ENCODE measurements at regions not wholly inside any gene's neighbourhood (a gene's known extent, or its start where the extent isn't known, plus 50 kb on each side); places are given as distances from the start of the nearest gene placed in this dataset.

DNA sequence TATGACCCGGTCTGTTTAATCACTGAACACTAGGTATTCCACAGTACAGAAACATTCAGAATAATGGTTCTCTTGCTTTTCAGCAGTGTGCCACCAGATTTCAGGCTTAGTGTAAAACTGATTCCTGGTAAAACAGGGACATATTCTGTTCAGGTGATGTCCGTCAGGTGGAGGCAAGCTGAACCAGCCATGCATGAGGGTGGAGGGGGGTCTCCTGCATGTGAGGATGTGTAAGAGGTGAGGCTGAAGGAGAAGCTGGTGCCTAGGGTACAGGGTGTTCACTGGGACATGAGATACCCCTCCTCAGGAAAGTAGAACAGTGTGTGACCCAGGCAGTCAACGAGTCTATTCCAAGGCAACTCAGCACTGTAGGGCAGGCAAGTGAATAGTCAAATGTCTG lies 563.9 kb downstream of the BNC2 start:
- H3K9me3 ChIP-seq, result no peaks in the 10 kb centered on the region
- no peak overlapping the region for H3K4me3 ChIP-seq
- no peaks in the 10 kb centered on the region for H3K36me3 ChIP-seq
- 94 to 95% methylated on average over 3 of the region's 3 CpGs for WGBS, 2 donors
- no peak overlapping the region for H3K27ac ChIP-seq
- no peaks in the 10 kb centered on the region for H3K27me3 ChIP-seq
- H3K4me1 ChIP-seq, result peaks cover 0 to 19% (median 2%) of the 10 kb centered on the region in 4 donors
- no peak for DNase-seq (ENCODE audit: low spot score in 2 of 2)
- TF ChIP-seq EP300 (IDR thresholded peaks at IDR 0.05), result no peak

DNA sequence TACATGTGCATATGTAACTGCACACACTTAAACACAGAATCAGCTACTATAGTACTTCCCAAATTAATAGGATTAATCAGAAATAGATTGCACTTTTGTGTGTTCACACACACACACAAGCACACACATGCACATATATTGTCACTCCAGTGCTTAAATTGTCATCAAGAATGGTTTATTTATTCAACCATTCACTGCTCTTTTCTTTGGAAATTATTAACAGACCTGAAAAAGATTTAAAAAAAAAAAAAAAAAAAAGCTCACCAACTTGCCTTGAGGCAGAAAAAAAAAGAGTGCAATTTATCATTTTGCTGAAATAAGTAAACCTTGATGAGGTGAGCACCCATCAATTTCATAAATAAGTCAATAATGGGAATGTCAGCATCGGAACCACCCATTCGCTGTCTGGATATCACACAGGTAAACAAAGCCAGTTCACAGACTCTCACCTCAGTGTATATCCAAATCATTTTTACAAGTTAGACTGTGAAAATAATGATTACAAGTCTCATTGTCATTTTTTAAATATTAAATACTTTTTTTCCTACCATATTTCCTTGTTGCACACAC lies 562.8 kb downstream of the BNC2 start:
- Histone ChIP-seq H3K4me1 (peaks cover 0 to 23% (median 2%) of the 10 kb centered on the region in 4 donors), H3K36me3 (no peaks in the 10 kb centered on the region), H3K27ac (no peak overlapping the region), H3K27me3 (no peaks in the 10 kb centered on the region), H3K9me3 (no peaks in the 10 kb centered on the region), H3K4me3 (no peak overlapping the region)
- WGBS, 2 donors, result 91 to 95% methylated on average over 2 of the region's 2 CpGs
- TF ChIP-seq EP300 (IDR thresholded peaks at IDR 0.05), result no peak
- TF ChIP-seq, protein P1, sequence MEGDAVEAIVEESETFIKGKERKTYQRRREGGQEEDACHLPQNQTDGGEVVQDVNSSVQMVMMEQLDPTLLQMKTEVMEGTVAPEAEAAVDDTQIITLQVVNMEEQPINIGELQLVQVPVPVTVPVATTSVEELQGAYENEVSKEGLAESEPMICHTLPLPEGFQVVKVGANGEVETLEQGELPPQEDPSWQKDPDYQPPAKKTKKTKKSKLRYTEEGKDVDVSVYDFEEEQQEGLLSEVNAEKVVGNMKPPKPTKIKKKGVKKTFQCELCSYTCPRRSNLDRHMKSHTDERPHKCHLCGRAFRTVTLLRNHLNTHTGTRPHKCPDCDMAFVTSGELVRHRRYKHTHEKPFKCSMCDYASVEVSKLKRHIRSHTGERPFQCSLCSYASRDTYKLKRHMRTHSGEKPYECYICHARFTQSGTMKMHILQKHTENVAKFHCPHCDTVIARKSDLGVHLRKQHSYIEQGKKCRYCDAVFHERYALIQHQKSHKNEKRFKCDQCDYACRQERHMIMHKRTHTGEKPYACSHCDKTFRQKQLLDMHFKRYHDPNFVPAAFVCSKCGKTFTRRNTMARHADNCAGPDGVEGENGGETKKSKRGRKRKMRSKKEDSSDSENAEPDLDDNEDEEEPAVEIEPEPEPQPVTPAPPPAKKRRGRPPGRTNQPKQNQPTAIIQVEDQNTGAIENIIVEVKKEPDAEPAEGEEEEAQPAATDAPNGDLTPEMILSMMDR (IDR thresholded peaks at IDR 0.05), result no peak
- TF ChIP-seq POLR2A (IDR thresholded peaks at IDR 0.05), result no peak
- DNase-seq (ENCODE audit: low spot score in 2 of 2), result no peak

DNA sequence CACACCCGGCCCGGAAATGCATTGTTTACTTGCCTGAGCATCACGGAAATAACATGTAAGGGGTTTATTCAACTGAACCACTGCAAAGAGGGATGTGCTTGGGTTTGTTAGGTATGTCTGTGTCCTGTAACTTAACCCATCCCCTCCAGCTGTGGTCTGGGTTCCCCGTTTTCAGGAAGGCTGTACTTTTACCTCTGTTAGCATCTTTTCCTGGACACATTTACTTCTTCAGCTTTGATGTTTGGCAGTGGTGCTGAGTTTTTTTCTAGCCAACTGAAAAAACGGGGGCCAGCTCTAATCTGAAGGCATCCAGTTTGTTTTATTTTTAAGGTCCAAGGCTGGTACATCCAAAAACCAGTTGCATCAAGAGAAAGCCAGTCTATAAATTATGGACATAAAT lies 561.8 kb downstream of the BNC2 start:
- H3K27me3 ChIP-seq, result no peaks in the 10 kb centered on the region
- no peak for DNase-seq (ENCODE audit: low spot score in 2 of 2)
- WGBS, 2 donors, result 75 to 81% methylated on average over 5 of the region's 5 CpGs
- TF ChIP-seq, protein P1 (IDR thresholded peaks at IDR 0.05), result no peak
- TF ChIP-seq POLR2A (IDR thresholded peaks at IDR 0.05) (no peak), EP300 (IDR thresholded peaks at IDR 0.05) (no peak)
- H3K36me3 ChIP-seq, result no peaks in the 10 kb centered on the region
- no peak overlapping the region for H3K27ac ChIP-seq
- H3K4me3 ChIP-seq, result no peak overlapping the region
- H3K9me3 ChIP-seq, result no peaks in the 10 kb centered on the region
- peaks cover 0 to 23% (median 2%) of the 10 kb centered on the region in 4 donors for H3K4me1 ChIP-seq

DNA sequence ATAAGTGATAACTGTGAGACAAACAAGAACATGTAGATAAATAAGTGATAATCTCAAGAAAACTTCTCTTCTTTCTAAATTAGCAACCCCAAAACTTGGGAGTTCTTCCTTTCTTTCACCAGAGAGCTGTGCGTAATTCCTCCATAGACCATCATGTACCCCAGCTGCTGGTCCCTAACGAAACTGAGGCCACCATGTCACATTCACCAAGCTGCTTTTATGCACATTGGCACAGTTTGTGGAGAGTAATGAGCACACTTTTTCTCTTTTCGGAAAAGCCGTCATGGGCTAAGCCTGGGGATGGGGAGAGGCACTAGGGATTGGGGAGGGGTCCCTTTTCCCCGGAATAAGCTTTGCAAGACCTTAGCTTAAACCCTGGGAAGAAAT lies 561.4 kb downstream of the BNC2 start:
- H3K4me1 ChIP-seq, result peaks cover 0 to 23% (median 2%) of the 10 kb centered on the region in 4 donors
- H3K27ac ChIP-seq, result peak overlapping the region in 2 of 4 donors; percentile 62 to 73
- no peaks in the 10 kb centered on the region for H3K27me3 ChIP-seq
- H3K4me3 ChIP-seq, result no peak overlapping the region
- 55 to 63% methylated on average over 5 of the region's 5 CpGs for WGBS, 2 donors
- H3K9me3 ChIP-seq, result no peaks in the 10 kb centered on the region
- H3K36me3 ChIP-seq, result no peaks in the 10 kb centered on the region
- DNase-seq (ENCODE audit: low spot score in 2 of 2), result no peak
- TF ChIP-seq, protein P1 (IDR thresholded peaks at IDR 0.05), result no peak
- TF ChIP-seq POLR2A (IDR thresholded peaks at IDR 0.05), result no peak
- TF ChIP-seq EP300 (IDR thresholded peaks at IDR 0.05), result no peak

DNA sequence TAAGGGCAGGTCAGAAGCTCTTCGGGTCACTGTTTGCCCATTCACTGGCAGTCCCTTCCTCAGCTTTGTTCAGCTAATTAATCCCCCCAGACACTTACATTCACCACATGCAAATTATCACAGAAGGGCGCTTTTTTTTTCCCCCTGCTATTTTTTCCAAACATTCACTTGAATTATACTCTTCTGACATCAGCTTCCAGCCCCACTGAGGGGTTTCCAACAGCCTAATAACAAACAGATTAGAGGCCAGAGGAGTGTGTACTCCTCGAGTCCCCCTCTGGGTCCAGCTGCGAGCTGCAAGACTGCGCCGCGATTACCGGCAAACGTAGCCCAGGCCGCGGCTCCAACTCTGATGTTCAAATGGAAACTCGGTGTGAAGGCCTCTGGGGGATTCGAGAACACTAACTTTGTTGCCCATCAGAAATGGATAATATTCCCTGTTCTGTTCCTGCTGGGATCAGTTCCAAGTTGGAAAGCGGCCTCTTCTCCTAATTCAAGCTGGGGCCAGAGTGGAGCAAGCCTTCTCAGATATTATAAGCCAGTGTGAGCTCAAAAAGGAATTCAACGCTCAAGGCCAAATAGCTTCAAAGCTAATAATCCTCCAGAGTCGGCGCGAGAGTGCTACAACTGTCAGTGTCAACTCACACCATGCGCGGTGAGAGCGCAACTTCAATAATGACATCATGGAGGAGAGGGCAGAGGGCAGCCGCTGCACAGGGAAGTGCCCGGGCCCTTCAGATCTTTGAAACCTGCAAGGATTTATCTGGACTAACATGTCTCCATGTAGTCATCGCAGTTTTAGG lies 560.8 kb downstream of the BNC2 start:
- peak in 1 of 2 donors; percentile 46 for TF ChIP-seq EP300 (IDR thresholded peaks at IDR 0.05)
- TF ChIP-seq POLR2A (IDR thresholded peaks at IDR 0.05), result no peak
- Histone ChIP-seq H3K4me1 (peaks cover 0 to 18% (median 2%) of the 10 kb centered on the region in 4 donors), H3K27me3 (no peaks in the 10 kb centered on the region), H3K27ac (peak overlapping the region in 2 of 4 donors; percentile 62 to 73), H3K36me3 (no peaks in the 10 kb centered on the region), H3K4me3 (no peak overlapping the region), H3K9me3 (no peaks in the 10 kb centered on the region)
- peak; percentile 54 to 66 for DNase-seq (ENCODE audit: low spot score in 2 of 2)
- WGBS, 2 donors, result 51 to 56% methylated on average over 24 of the region's 24 CpGs

Data from tibial nerve (tissue), 4 donors.